ENCODE measurements at regions not wholly inside any gene's neighbourhood (a gene's known extent, or its start where the extent isn't known, plus 50 kb on each side); places are given as distances from the start of the nearest gene placed in this dataset.
"Not testable (repeated sequence)": the region's sequence is repeated elsewhere in the genome, so short reads cannot be mapped to it uniquely, and the experiment has no call there.

- Histone ChIP-seq H3K4me3 (no peak overlapping the region), H3K9me3 (no peaks in the 10 kb centered on the region), H3K27me3 (no peaks in the 10 kb centered on the region), H3K36me3 (ENCODE audit: low read depth, missing control alignments) (no peaks in the 10 kb centered on the region), H3K4me1 (no peaks in the 10 kb centered on the region), H3K27ac (no peak overlapping the region)
- DNase-seq, result no peak
- intact Hi-C loops (cut with DNase I; ENCODE audit: low total_unique reads), result no loop called here
- 68 to 71% methylated on average over 2 of the region's 2 CpGs for WGBS, 2 donors
- TF ChIP-seq POLR2A (IDR thresholded peaks at IDR 0.05) (no peak), CTCF (IDR thresholded peaks at IDR 0.05) (no peak)
Measured at GRCh38 chr13:57878291-57878690, 246.7 kb downstream of the PCDH17 start.

GRCh38 chr13:57897225-57897624 is 265.7 kb downstream of the PCDH17 start:
- Histone ChIP-seq H3K9me3 (no peaks in the 10 kb centered on the region), H3K4me1 (no peaks in the 10 kb centered on the region), H3K27ac (no peak overlapping the region), H3K27me3 (no peaks in the 10 kb centered on the region), H3K4me3 (no peak overlapping the region), H3K36me3 (ENCODE audit: low read depth, missing control alignments) (no peaks in the 10 kb centered on the region)
- no peak for TF ChIP-seq POLR2A (IDR thresholded peaks at IDR 0.05)
- no peak for TF ChIP-seq CTCF (IDR thresholded peaks at IDR 0.05)
- intact Hi-C loops (cut with DNase I; ENCODE audit: low total_unique reads), result no loop called here
- DNase-seq, result no peak

GRCh38 chr13:57899096-57899495 is 267.6 kb downstream of the PCDH17 start:
- 72 to 88% methylated on average over 4 of the region's 4 CpGs for WGBS, 2 donors
- Histone ChIP-seq H3K36me3 (ENCODE audit: low read depth, missing control alignments) (no peaks in the 10 kb centered on the region), H3K27me3 (no peaks in the 10 kb centered on the region), H3K9me3 (no peaks in the 10 kb centered on the region), H3K4me3 (no peak overlapping the region), H3K27ac (no peak overlapping the region), H3K4me1 (no peaks in the 10 kb centered on the region)
- TF ChIP-seq CTCF (IDR thresholded peaks at IDR 0.05) (no peak), POLR2A (IDR thresholded peaks at IDR 0.05) (no peak)
- no peak for DNase-seq
- intact Hi-C loops (cut with DNase I; ENCODE audit: low total_unique reads), result no loop called here

GRCh38 chr13:57909833-57910232 is 278.3 kb downstream of the PCDH17 start:
- intact Hi-C loops (cut with DNase I; ENCODE audit: low total_unique reads); H3K4me3 ChIP-seq; DNase-seq; H3K27ac ChIP-seq; H3K9me3 ChIP-seq; H3K36me3 ChIP-seq (ENCODE audit: low read depth, missing control alignments); H3K27me3 ChIP-seq; H3K4me1 ChIP-seq: not testable (repeated sequence)
- 94 to 96% methylated on average over 11 of the region's 11 CpGs for WGBS, 2 donors

GRCh38 chr13:57918086-57918485 is 286.5 kb downstream of the PCDH17 start:
- Histone ChIP-seq H3K36me3 (ENCODE audit: low read depth, missing control alignments) (no peaks in the 10 kb centered on the region), H3K27ac (no peak overlapping the region), H3K27me3 (no peaks in the 10 kb centered on the region), H3K4me3 (no peak overlapping the region), H3K9me3 (no peaks in the 10 kb centered on the region), H3K4me1 (no peaks in the 10 kb centered on the region)
- TF ChIP-seq POLR2A (IDR thresholded peaks at IDR 0.05) (no peak), CTCF (IDR thresholded peaks at IDR 0.05) (no peak)
- intact Hi-C loops (cut with DNase I; ENCODE audit: low total_unique reads), result no loop called here
- DNase-seq, result no peak
- 80 to 81% methylated on average over 3 of the region's 3 CpGs for WGBS, 2 donors
